PC-9 (cell line): ENCODE measurements at regions not wholly inside any gene's neighbourhood (a gene's known extent, or its start where the extent isn't known, plus 50 kb on each side); places are given as distances from the start of the nearest gene placed in this dataset.

ENCODE experiments used
- BruUV-seq: library from RNA; stranded (reverse); fragments of 400-500 nt; replicated peaks from 2 replicates; lab custom pipeline; 2021; lab: Mats Ljungman, UMichigan
- CTCF ChIA-PET: fragments of 300-600 bp; sonication (Branson Sonifier 250); formaldehyde crosslinking; loops from one replicate; lab custom pipeline; 2022; ENCODE audit warnings: antibody characterized with exemption; lab: Charles Lee
- POLR2A ChIA-PET: fragments of 300-600 bp; sonication (Branson Sonifier 250); formaldehyde crosslinking; loops from one replicate; lab custom pipeline; 2022; ENCODE audit warnings: antibody characterized with exemption; ENCODE audit not compliant: unreplicated experiment; lab: Charles Lee
- DNase-seq, 2 experiments: peaks; one replicate each; pipeline versions ENCODE4 v3.0.0 to v3.0.0-alpha.2; 2015 to 2022; ENCODE audit warnings: mixed read lengths in 1 of 2
- H2AFZ ChIP-seq: fragments of 200-600 bp; sonication (generic); 2 replicates; pipeline ENCODE4 v1.8.1; 2017; ENCODE audit warnings: antibody characterized with exemption
- H3F3A ChIP-seq: fragments of 200-600 bp; sonication (generic); 2 replicates; pipeline ENCODE4 v1.8.1; 2017; ENCODE audit warnings: antibody characterized with exemption, mild to moderate bottlenecking, low read depth; ENCODE audit not compliant: insufficient read depth
- H3K27ac ChIP-seq: fragments of 200-600 bp; sonication (generic); 2 replicates; pipeline ENCODE4 v1.6.1; 2016; ENCODE audit warnings: mixed run types
- H3K27me3 ChIP-seq: fragments of 200-600 bp; sonication (generic); 2 replicates; pipeline ENCODE4 v1.6.1; 2016; ENCODE audit warnings: low read depth, mixed run types; ENCODE audit not compliant: insufficient read depth
- H3K36me3 ChIP-seq: fragments of 200-600 bp; sonication (generic); 2 replicates; pipeline ENCODE4 v1.6.1; 2016; ENCODE audit warnings: low read depth, mixed run types
- H3K4me1 ChIP-seq: fragments of 200-600 bp; sonication (generic); replicated peaks from 2 replicates; pipeline ENCODE4 v1.6.1; 2016; ENCODE audit warnings: mixed run types; ENCODE audit not compliant: insufficient read depth
- H3K4me2 ChIP-seq: fragments of 200-600 bp; sonication (generic); 2 replicates; pipeline ENCODE4 v1.6.1; 2017; ENCODE audit warnings: mixed run types
- H3K4me3 ChIP-seq: fragments of 200-600 bp; sonication (generic); 2 replicates; pipeline ENCODE4 v1.6.1; 2016; ENCODE audit warnings: mixed run types
- H3K79me2 ChIP-seq: fragments of 200-600 bp; sonication (generic); 2 replicates; pipeline ENCODE4 v1.6.1; 2017; ENCODE audit warnings: low read depth, mixed run types
- H3K9me2 ChIP-seq: fragments of 200-600 bp; sonication (generic); 2 replicates; pipeline ENCODE4 v1.8.1; 2017; ENCODE audit warnings: mild to moderate bottlenecking; ENCODE audit not compliant: insufficient read depth
- H3K9me3 ChIP-seq: fragments of 200-600 bp; sonication (generic); 2 replicates; pipeline ENCODE4 v1.8.1; 2016; ENCODE audit warnings: low read depth; ENCODE audit not compliant: insufficient read depth
- H4K20me1 ChIP-seq: fragments of 200-600 bp; sonication (generic); 2 replicates; pipeline ENCODE4 v1.8.1; 2017; ENCODE audit not compliant: insufficient read depth
- EZH2 ChIP-seq: fragments of 200-600 bp; sonication (generic); IDR thresholded peaks from 2 replicates; pipeline ENCODE4 v1.8.0; 2017; ENCODE audit warnings: antibody characterized with exemption, low read depth
- intact Hi-C: fragments of 100-400 bp; cut with micrococcal nuclease; formaldehyde crosslinking; loops from one replicate; pipeline ENCODE4 v1.10.0; 2022; ENCODE audit not compliant: unreplicated experiment
- TF ChIP-seq, protein P1 (sequence below): fragments of 200-600 bp; sonication (generic); conservative IDR thresholded peaks from 2 replicates; pipeline ENCODE4 v1.6.1; 2017; ENCODE audit warnings: mixed run types, antibody characterized with exemption, mild to moderate bottlenecking, moderate library complexity

DNA sequence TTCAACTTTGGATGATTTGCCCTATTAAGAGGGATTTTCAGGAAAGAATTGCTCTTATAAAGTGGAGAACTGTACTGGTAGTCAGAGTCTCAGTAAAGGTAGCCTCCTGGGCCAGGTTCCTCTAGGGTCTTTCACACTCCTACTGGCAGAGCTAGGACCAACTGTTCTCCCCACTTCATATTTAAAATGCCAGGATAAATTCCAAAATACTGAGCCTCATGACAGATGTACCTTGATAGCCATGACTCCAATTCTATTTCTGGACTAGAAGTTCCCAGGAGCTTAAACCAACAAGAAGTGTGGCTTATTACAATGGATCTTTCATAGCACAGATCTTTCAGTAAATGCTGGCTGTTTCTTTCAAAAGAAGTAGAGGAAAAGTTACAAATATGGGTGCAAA is 126.5 kb downstream of the C12orf75 start:
- H4K20me1 ChIP-seq: no peaks in the 10 kb centered on the region
- no peaks in the 10 kb centered on the region for H3K79me2 ChIP-seq
- no peak overlapping the region for H2AFZ ChIP-seq
- DNase-seq: no peak
- H3K36me3 ChIP-seq: no peaks in the 10 kb centered on the region
- H3K27me3 ChIP-seq: no peaks in the 10 kb centered on the region
- H3K4me1 ChIP-seq: 0 out of 2 replicates have a peak, but pooled peaks cover 6% of the 10 kb centered on the region
- H3K4me2 ChIP-seq: no peak overlapping the region
- CTCF ChIA-PET: no interaction called here
- no peaks in the 10 kb centered on the region for H3F3A ChIP-seq
- BruUV-seq: no TSS peak
- H3K27ac ChIP-seq: no peak overlapping the region
- peaks cover 4% of the 10 kb centered on the region; the same call in 1 of the 2 replicates for H3K9me2 ChIP-seq
- no peaks in the 10 kb centered on the region for H3K9me3 ChIP-seq
- H3K4me3 ChIP-seq: no peak overlapping the region
- POLR2A ChIA-PET: interaction anchor here (0.5 kb wide), 1 partner anchor 12 kb away, joined by 5 read pairs; no protein-coding TSS in a partner anchor
- TF ChIP-seq EZH2: no peak
- TF ChIP-seq, protein P1, sequence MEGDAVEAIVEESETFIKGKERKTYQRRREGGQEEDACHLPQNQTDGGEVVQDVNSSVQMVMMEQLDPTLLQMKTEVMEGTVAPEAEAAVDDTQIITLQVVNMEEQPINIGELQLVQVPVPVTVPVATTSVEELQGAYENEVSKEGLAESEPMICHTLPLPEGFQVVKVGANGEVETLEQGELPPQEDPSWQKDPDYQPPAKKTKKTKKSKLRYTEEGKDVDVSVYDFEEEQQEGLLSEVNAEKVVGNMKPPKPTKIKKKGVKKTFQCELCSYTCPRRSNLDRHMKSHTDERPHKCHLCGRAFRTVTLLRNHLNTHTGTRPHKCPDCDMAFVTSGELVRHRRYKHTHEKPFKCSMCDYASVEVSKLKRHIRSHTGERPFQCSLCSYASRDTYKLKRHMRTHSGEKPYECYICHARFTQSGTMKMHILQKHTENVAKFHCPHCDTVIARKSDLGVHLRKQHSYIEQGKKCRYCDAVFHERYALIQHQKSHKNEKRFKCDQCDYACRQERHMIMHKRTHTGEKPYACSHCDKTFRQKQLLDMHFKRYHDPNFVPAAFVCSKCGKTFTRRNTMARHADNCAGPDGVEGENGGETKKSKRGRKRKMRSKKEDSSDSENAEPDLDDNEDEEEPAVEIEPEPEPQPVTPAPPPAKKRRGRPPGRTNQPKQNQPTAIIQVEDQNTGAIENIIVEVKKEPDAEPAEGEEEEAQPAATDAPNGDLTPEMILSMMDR: no peak
- intact Hi-C loops: loop anchor here (5.0 kb wide), 1 partner anchor 105 kb away; no protein-coding TSS in a partner anchor

DNA sequence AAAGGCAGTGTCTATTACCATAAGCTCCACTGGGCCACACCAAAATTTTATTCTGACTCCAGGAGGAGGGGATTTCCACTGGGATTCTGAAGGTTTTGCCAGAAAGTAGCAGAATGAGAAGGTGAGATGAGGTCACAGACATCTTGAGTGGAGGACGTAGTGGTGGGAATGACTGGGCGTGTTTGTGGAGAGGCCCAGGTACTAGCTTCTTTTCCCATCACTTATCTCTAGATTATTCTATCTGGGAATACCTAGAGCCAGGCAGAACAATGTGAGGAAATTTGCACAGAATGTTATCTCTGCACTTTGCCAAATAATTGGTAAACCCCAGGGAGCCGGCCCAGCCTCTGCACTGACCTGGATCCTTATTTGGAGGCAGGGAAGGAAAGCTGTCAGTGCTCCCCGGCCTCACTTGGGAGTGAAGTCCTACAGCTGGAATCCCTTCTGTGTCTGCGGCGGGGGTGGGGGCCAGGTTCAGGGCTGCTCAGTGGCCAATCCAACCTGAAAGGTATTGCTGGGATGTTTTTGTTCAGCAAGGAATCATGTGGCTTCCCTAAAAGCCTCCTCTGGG is 129.4 kb downstream of the C12orf75 start:
- Histone ChIP-seq H3K4me2 (no peak overlapping the region), H3K79me2 (no peaks in the 10 kb centered on the region), H3K36me3 (no peaks in the 10 kb centered on the region), H3K4me1 (0 out of 2 replicates have a peak, but pooled peaks cover 6% of the 10 kb centered on the region), H3K27me3 (no peaks in the 10 kb centered on the region), H3K9me2 (peaks cover 4% of the 10 kb centered on the region; the same call in 1 of the 2 replicates), H4K20me1 (no peaks in the 10 kb centered on the region), H3K4me3 (no peak overlapping the region), H3F3A (no peaks in the 10 kb centered on the region), H3K9me3 (no peaks in the 10 kb centered on the region), H3K27ac (no peak overlapping the region), H2AFZ (no peak overlapping the region)
- BruUV-seq: no TSS peak
- DNase-seq: no peak
- TF ChIP-seq, protein P1: no peak
- no peak for TF ChIP-seq EZH2
- ChIA-PET POLR2A (no interaction called here), CTCF (no interaction called here)
- intact Hi-C loops: loop anchor here (5.0 kb wide), 1 partner anchor 102 kb away; no protein-coding TSS in a partner anchor

DNA sequence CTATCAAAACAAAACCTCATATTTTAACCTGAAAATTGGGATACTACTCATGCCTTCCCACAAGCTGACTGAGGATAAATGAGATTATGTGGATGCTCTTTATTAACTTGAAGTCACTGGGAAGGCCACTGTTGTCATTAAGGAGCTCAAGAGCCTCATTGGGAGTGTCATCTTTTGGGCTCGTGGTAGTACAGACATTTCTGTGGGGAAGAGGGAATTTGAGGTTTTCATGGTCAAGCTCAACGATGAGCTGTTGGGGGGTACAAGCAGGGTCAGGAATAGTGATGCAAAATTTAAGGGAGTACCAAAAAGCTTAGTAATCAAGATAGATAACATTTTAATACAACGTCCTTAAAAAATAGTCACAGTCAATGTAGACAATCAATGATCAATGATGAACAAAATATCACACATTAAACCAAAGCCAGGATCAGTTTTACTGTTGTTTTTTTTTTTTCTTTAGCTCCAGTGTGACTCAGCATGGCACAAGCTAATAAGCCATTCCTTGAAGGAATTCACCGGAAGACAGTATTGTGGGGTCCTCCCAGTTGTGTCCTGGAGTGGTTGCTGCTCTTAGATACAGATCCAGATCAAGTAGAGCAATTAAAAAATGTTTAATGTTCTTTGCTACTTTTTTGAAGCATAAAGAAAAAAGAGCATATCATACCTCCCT is 130.9 kb downstream of the C12orf75 start:
- Histone ChIP-seq H2AFZ (no peak overlapping the region), H3K4me2 (no peak overlapping the region), H3K27ac (no peak overlapping the region), H3K4me1 (no peaks in the 10 kb centered on the region), H3K27me3 (no peaks in the 10 kb centered on the region), H3F3A (no peaks in the 10 kb centered on the region), H3K36me3 (no peaks in the 10 kb centered on the region), H3K4me3 (no peak overlapping the region), H3K79me2 (no peaks in the 10 kb centered on the region), H4K20me1 (no peaks in the 10 kb centered on the region), H3K9me3 (no peaks in the 10 kb centered on the region), H3K9me2 (peaks cover 2% of the 10 kb centered on the region; the same call in 1 of the 2 replicates)
- intact Hi-C loops: no loop called here
- ChIA-PET POLR2A (no interaction called here), CTCF (no interaction called here)
- BruUV-seq: no TSS peak
- DNase-seq: no peak
- no peak for TF ChIP-seq EZH2
- TF ChIP-seq, protein P1: no peak
